NB4 (cell line): ENCODE measurements at regions not wholly inside any gene's neighbourhood (a gene's known extent, or its start where the extent isn't known, plus 50 kb on each side); places are given as distances from the start of the nearest gene placed in this dataset.

Experiments used
- CTCF ChIP-seq: IDR thresholded peaks from one replicate; pipeline ENCODE4 v1.5.1; 2012; ENCODE audit warnings: low read depth, low read length
- MAX ChIP-seq: IDR thresholded peaks from 2 replicates; pipeline ENCODE4 v1.6.1; 2011; ENCODE audit warnings: low read depth, low read length
- MYC ChIP-seq: IDR thresholded peaks from 2 replicates; pipeline ENCODE4 v1.6.1; 2011; ENCODE audit warnings: low read depth, low read length
- POLR2A ChIP-seq: IDR thresholded peaks from 2 replicates; pipeline ENCODE4 v1.6.1; 2011; ENCODE audit warnings: mild to moderate bottlenecking; ENCODE audit not compliant: insufficient read length; ENCODE audit errors: extremely low read depth

GRCh38 chr1:5734996-5735395 is 257.2 kb downstream of the NPHP4 start:
- no peak for TF ChIP-seq CTCF
- TF ChIP-seq MAX = no peak
- no peak for TF ChIP-seq POLR2A
- no peak for TF ChIP-seq MYC
